Spleen (tissue), 7 donors: ENCODE measurements at regions not wholly inside any gene's neighbourhood (a gene's known extent, or its start where the extent isn't known, plus 50 kb on each side); places are given as distances from the start of the nearest gene placed in this dataset.

Experiments
- CTCF ChIP-seq, 11 experiments: fragments of 200-600 bp in 7 of 11; fragments of 450-650 bp in 4 of 11; sonication (generic) in 4 of 11; IDR thresholded peaks in 8 of 11; conservative IDR thresholded peaks in 3 of 11; 1 replicate in 7 of 11; 2 replicates in 4 of 11; pipeline versions ENCODE4 v1.4.0 to v1.8.0; 2016 to 2021; ENCODE audit warnings: antibody characterized with exemption in 11 of 11, inconsistent platforms in 4 of 11, mild to moderate bottlenecking in 1 of 11
- POLR2A ChIP-seq, 3 donors: fragments of 450-650 bp; IDR thresholded peaks; one replicate each; pipeline ENCODE4 v1.5.1; 2017; ENCODE audit warnings: antibody characterized with exemption in 3 of 3, mild to moderate bottlenecking in 1 of 3
- POLR2AphosphoS5 ChIP-seq, 3 donors: sonication (generic); formaldehyde crosslinking; IDR thresholded peaks; one replicate each; pipeline ENCODE4 v1.5.1; 2017; ENCODE audit warnings: antibody characterized with exemption in 3 of 3
- donor health status: DM: no; HTN: no; CAD: no; lungs with moderate emphysema.
- donor health status: DM: no; HTN: no; CAD: no.
- donor health status: DM: no; HTN: no; CAD: no.

GRCh38 chr9:134224567-134225093 lies 60.3 kb upstream of the RNU6ATAC start:
- TF ChIP-seq CTCF (IDR thresholded peaks at IDR 0.05 in 8 of 11, conservative IDR thresholded peaks at IDR 0.05 in 3 of 11), result no peak
- no peak for TF ChIP-seq POLR2A (IDR thresholded peaks at IDR 0.05)
- TF ChIP-seq POLR2AphosphoS5 (IDR thresholded peaks at IDR 0.05), result no peak
